ENCODE measurements at regions not wholly inside any gene's neighbourhood (a gene's known extent, or its start where the extent isn't known, plus 50 kb on each side); places are given as distances from the start of the nearest gene placed in this dataset.

DNA sequence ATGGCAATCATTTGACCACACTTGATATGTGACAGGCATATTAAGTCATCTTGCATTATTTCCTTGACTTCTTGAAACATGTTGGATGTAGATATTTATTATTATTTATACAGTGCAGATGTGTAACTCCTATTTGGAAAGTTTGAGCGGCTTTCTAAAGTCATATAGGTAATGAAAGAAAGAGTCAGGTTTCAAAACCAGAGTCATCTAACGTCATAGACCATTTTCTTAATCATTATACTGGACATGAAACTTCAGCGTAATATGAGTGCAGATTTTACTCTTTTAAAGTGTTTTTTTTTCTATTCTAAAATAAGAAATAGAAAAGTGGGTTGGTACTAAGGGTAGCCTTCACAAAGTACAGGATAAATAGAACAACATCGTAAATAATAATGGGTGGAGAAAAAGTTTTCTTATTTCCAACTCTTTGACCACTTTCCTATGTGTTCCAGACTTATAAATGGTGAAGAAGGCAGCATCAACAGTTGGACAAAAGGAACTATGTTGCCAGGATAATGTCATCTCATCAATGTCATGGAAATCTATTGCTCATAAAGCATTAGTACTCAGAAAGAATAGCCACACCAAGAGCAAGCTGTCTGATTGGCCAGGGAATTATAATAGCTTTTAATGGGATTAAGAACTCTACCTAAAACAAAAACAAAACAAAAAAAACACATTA, 108.0 kb upstream of the PCDH18 start:
- DNase-seq (ENCODE audit: low read depth in 4 of 4, low spot score in 1 of 4): no peak

DNA sequence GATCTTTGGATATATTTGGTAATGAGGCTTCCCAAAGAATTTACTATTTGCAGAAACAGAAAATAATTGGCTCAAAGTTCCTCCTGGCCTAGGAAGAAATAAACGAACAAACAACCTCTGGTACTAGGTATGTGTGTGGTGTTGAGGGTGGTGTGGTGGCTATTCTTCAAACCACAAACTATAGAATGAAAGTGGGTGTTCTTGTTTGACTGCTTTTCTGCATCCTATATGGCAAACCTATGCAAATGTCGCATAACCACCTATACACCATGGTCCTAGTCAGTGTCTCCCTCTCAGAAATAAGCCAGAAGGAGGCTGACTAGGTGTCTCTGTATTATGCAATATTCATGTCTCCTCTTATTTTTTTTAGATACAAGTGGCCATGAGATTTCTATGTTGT, 106.6 kb upstream of the PCDH18 start:
- no peak for DNase-seq (ENCODE audit: low read depth in 4 of 4, low spot score in 1 of 4)

DNA sequence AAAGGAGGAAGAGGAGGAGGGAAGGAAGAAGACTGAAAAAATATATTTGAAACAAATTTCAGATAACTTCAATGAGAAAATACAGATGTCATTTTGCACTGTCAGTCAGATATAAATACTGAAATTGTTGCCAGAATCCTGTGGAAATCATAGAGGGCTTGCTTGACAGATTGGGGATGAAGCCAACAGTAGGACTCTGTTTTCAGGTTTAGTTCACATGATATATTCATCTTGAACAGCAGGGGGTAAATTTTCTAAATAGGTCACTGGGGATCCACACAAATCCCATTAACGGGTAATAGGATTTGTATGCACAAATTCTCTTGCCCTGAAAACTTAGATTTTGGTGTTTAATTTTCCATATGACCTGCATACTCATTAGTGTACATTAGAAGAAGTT, 103.3 kb upstream of the PCDH18 start:
- no peak for DNase-seq (ENCODE audit: low read depth in 4 of 4, low spot score in 1 of 4)

- no peak for DNase-seq (ENCODE audit: low read depth in 4 of 4, low spot score in 1 of 4)
Measured at GRCh38 chr4:137635108-137635507, 102.8 kb upstream of the PCDH18 start.

- DNase-seq (ENCODE audit: low read depth in 4 of 4, low spot score in 1 of 4): no peak
Measured at GRCh38 chr4:137632842-137633241, 100.5 kb upstream of the PCDH18 start.

DNA sequence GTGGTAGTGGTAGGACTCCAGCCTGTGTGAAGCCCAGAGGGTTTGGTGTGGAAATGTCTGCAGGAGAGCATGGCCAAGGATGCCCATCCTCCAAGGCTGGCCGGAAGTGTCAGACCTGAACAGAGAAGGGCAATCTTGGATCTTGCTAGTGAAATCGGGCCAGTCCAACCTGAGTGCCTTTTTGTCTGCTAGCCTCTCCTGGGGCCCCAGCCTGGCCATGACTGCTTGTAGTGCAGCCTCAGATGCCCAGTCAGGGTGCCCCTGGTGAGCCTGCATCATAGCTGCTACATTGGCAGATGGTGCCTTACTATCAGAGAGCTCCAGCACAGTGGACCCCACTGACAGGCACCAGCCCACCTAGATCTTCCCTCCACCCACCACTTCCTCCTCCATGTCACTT, 99.3 kb upstream of the PCDH18 start:
- no peak for DNase-seq (ENCODE audit: low read depth in 4 of 4, low spot score in 1 of 4)

GRCh38 chr4:137630252-137630651, 98.0 kb upstream of the PCDH18 start:
- no peak for DNase-seq (ENCODE audit: low read depth in 4 of 4, low spot score in 1 of 4)

GRCh38 chr4:137627739-137628460, 95.6 kb upstream of the PCDH18 start:
- no peak for DNase-seq (ENCODE audit: low read depth in 4 of 4, low spot score in 1 of 4)

GRCh38 chr4:137626942-137627738, 94.8 kb upstream of the PCDH18 start:
- no peak for DNase-seq (ENCODE audit: low read depth in 4 of 4, low spot score in 1 of 4)

GRCh38 chr4:137623013-137623412, 90.7 kb upstream of the PCDH18 start:
- DNase-seq (ENCODE audit: low read depth in 4 of 4, low spot score in 1 of 4): no peak

DNA sequence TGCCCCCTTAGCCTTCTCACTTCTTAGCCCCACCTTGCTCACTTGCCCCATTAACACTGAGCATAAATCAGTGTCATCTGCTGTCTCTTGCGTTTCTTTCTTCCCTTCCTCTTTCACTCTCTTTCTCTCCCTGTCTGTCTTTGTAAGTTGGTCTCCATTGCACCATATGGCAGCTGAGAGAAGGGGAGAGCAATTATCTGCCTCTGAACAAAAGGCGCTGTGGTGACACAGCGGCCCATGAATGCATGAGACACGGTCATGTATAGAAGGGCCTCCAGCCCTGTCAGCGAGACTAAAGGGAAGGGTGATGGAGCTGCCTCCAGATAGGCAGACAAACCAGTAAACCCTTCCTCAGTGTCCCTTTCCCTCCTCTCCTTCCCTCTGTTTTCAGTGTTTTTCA, 88.8 kb upstream of the PCDH18 start:
- no peak for DNase-seq (ENCODE audit: low read depth in 4 of 4, low spot score in 1 of 4)

- no peak for DNase-seq (ENCODE audit: low read depth in 4 of 4, low spot score in 1 of 4)
Measured at GRCh38 chr4:137614491-137614890, 82.2 kb upstream of the PCDH18 start.

DNA sequence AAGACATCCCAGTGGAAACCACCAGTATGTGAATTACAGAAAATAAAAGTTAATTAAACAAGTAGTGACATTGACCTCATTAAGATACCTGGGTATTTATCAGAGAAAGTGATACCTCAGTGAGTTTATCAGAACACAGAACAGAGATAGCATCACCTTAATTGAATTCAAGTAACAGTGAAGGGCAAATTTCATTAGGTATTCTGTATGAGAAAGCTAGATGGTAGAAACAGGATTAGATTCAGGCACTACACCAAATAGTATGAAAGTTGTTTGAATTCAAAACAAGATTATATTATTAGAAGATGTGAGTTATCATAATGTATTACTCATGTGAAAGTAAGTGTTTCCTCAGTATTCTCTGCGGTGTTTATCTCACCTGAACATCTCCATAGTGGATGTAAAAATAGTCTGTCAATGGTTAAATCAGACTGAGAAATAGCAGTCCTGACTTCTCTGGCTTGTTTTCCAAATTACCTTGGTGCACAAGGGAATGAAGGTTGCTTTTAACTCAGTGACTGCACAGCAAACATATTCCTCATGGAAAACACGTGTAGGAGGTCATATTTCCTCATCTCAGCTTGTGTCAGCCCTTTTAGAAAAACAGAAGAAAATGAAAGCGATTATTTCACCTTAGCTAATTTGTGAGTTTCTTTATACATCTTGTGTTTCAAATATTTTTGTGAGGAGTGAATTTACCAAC, 79.9 kb upstream of the PCDH18 start:
- DNase-seq (ENCODE audit: low read depth in 4 of 4, low spot score in 1 of 4): no peak

GRCh38 chr4:137610960-137611359, 78.7 kb upstream of the PCDH18 start:
- no peak for DNase-seq (ENCODE audit: low read depth in 4 of 4, low spot score in 1 of 4)

DNA sequence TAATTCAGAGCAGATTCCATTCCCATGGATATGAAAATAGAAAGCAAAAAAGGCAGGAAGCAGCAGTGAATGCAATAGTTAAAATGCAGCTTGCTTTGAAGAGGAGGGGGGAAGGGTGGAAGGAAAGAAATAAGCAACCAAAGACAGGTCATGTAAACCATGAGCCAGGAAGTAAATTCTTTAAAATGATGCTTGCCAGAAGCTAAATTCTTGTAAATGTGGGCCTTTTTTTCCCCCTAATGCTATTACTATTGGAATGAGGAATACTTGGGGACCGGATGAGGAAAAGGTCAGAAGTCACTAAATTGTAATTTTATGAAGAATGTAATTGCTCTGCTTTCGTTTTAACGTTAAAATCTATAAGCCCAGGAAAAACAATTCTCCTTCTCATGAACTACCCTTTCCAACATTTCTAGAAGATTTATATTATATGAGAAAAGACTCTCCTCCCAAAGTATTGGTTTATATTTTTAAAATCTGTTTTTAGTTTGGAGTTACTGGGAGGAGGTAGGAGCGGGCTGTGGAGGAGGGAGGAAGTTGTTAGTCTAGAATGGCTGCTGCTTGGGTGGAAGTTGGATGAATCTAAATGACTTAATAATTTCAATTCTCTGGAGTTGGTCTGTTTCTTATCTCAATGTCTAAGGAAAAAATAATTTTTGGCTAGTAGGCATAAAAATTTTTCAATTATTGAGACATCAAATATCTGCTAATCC, 77.6 kb upstream of the PCDH18 start:
- no peak for DNase-seq (ENCODE audit: low read depth in 4 of 4, low spot score in 1 of 4)

- no peak for DNase-seq (ENCODE audit: low read depth in 4 of 4, low spot score in 1 of 4)
Measured at GRCh38 chr4:137608085-137608484, 75.8 kb upstream of the PCDH18 start.

DNA sequence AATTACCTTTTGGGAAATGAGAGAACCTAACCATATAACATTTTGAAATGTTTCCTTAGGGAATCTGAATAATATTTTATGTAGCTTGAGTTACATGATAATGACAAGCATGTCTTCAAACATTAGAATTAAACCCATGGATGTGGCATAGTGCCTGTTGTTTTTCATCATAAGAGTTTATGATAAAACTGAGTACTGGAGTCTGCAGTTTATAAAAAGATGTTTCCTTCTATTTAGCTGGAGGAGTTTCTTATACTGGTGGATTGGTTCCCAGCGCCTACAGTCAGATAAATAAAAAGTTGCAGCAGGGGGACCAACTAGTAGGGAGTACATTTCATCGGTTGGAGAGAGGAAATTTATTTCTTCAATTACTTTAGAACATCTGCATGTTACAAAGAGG, 70.1 kb upstream of the PCDH18 start:
- no peak for DNase-seq (ENCODE audit: low read depth in 4 of 4, low spot score in 1 of 4)

GRCh38 chr4:137601934-137602333, 69.6 kb upstream of the PCDH18 start:
- DNase-seq (ENCODE audit: low read depth in 4 of 4, low spot score in 1 of 4): no peak

- DNase-seq (ENCODE audit: low read depth in 4 of 4, low spot score in 1 of 4): no peak
Measured at GRCh38 chr4:137599734-137600133, 67.4 kb upstream of the PCDH18 start.

DNA sequence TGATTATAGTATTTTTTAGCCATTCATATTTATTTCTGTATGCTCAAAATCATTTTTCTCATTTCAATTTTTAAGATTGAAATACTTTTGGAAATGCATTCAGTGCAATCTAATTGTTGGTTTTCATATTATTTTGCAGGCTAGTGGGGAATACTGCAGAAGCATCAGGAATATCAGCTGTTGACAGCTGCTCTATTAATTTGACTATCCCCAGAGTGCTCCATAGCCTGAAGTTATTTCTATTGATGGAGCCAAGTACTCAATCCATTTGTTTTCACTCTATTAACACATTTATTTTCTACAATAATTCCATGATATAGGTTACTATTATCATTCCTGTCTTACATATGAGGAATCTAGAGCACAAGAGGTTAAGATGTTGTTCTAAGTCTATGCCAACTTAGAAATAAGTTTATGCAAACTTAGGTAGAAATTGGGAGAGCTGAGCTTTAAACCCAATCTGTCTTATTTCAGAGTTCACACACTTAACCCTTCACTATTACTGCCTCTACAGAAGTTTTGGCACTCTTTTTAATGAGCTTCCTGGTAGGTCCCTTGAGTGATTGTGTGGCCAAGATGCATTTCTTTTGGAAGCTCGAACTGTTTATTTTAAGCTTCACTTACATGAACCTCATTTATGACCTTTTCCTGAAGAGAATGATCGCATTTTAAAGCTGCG, 65.6 kb upstream of the PCDH18 start:
- DNase-seq (ENCODE audit: low read depth in 4 of 4, low spot score in 1 of 4): no peak

Data from stimulated activated CD4-positive, alpha-beta T cell treated with anti-CD3 and anti-CD28 coated beads, Interleukin-1b, Interleukin-23, amount 100 ng/mL, for 24 hours (primary cell).